ENCODE measurements at regions not wholly inside any gene's neighbourhood (a gene's known extent, or its start where the extent isn't known, plus 50 kb on each side); places are given as distances from the start of the nearest gene placed in this dataset.

- TF ChIP-seq REST (IDR thresholded peaks at IDR 0.05; ENCODE audit: unreplicated experiment), result no peak
Observed at GRCh38 chr9:103707181-103707580, 386.9 kb upstream of the SMC2 start (continued).

GRCh38 chr9:103709366-103709765 lies 384.7 kb upstream of the SMC2 start:
- DNase-seq (ENCODE audit: low spot score) (no peak), ATAC-seq (no peak)
- H3K4me3 Mint-ChIP-seq, result no peak overlapping the region
- Histone ChIP-seq H3K9me2 (ENCODE audit: insufficient read depth) (no peaks in the 10 kb centered on the region), H3K79me2 (replicated peaks; ENCODE audit: insufficient read depth) (no peaks in the 10 kb centered on the region), H3K4me1 (ENCODE audit: insufficient read depth) (no peaks in the 10 kb centered on the region), H4K20me1 (replicated peaks; ENCODE audit: insufficient read depth) (no peaks in the 10 kb centered on the region), H3K4me2 (no peak overlapping the region), H2AFZ (no peak overlapping the region), H3K4me3 (no peak overlapping the region), H3F3A (replicated peaks; ENCODE audit: low read depth) (no peaks in the 10 kb centered on the region), H3K36me3 (ENCODE audit: insufficient read depth) (0 out of 2 replicates have a peak, but pooled peaks cover 8% of the 10 kb centered on the region), H3K27me3 (ENCODE audit: insufficient read depth) (no peaks in the 10 kb centered on the region), H3K27ac (ENCODE audit: low read depth) (no peak overlapping the region)
- no peaks in the 10 kb centered on the region for H3K27me3 Mint-ChIP-seq (ENCODE audit: insufficient read depth, low read depth, poor library complexity)
- peaks cover 16% of the 10 kb centered on the region for H3K36me3 Mint-ChIP-seq (ENCODE audit: low read depth)
- peaks cover 92% of the 10 kb centered on the region for H3K9me3 Mint-ChIP-seq
- no peak overlapping the region for H3K27ac Mint-ChIP-seq
- no peak for TF ChIP-seq JUNB (IDR thresholded peaks at IDR 0.05; ENCODE audit: unreplicated experiment)
- TF ChIP-seq ZNF331 (CRISPR knock-in tag; IDR thresholded peaks at IDR 0.05; ENCODE audit: low read depth), result no peak
- no peaks in the 10 kb centered on the region for H3K4me1 Mint-ChIP-seq

- Histone ChIP-seq H3K27ac (ENCODE audit: low read depth) (no peak overlapping the region), H3K4me3 (no peak overlapping the region), H3K79me2 (replicated peaks; ENCODE audit: insufficient read depth) (no peaks in the 10 kb centered on the region), H4K20me1 (replicated peaks; ENCODE audit: insufficient read depth) (no peaks in the 10 kb centered on the region), H3K27me3 (ENCODE audit: insufficient read depth) (no peaks in the 10 kb centered on the region), H2AFZ (no peak overlapping the region), H3K9me2 (ENCODE audit: insufficient read depth) (no peaks in the 10 kb centered on the region), H3K4me1 (ENCODE audit: insufficient read depth) (no peaks in the 10 kb centered on the region), H3K36me3 (ENCODE audit: insufficient read depth) (0 out of 2 replicates have a peak, but pooled peaks cover 6% of the 10 kb centered on the region), H3F3A (replicated peaks; ENCODE audit: low read depth) (no peaks in the 10 kb centered on the region), H3K4me2 (no peak overlapping the region)
- Mint-ChIP-seq H3K4me3 (no peak overlapping the region), H3K4me1 (no peaks in the 10 kb centered on the region), H3K27me3 (ENCODE audit: insufficient read depth, low read depth, poor library complexity) (no peaks in the 10 kb centered on the region), H3K9me3 (peaks cover 68% of the 10 kb centered on the region), H3K36me3 (ENCODE audit: low read depth) (peaks cover 9% of the 10 kb centered on the region; the same call in 2 of the 3 replicates), H3K27ac (no peak overlapping the region)
- DNase-seq (ENCODE audit: low spot score) (no peak), ATAC-seq (no peak)
- TF ChIP-seq JUNB (IDR thresholded peaks at IDR 0.05; ENCODE audit: unreplicated experiment) (no peak), STAT1 (IDR thresholded peaks at IDR 0.05; ENCODE audit: unreplicated experiment) (no peak), ZNF331 (CRISPR knock-in tag; IDR thresholded peaks at IDR 0.05; ENCODE audit: low read depth) (no peak)
Observed at GRCh38 chr9:103713631-103714030, 380.5 kb upstream of the SMC2 start.

GRCh38 chr9:103714992-103715391 lies 379.1 kb upstream of the SMC2 start:
- Mint-ChIP-seq H3K27me3 (ENCODE audit: insufficient read depth, low read depth, poor library complexity) (no peaks in the 10 kb centered on the region), H3K9me3 (peaks cover 67% of the 10 kb centered on the region), H3K4me3 (no peak overlapping the region), H3K27ac (no peak overlapping the region), H3K4me1 (no peaks in the 10 kb centered on the region), H3K36me3 (ENCODE audit: low read depth) (peaks cover 11% of the 10 kb centered on the region; the same call in 1 of the 3 replicates)
- no peaks in the 10 kb centered on the region for H3K4me1 ChIP-seq (ENCODE audit: insufficient read depth)
- H3K27ac ChIP-seq (ENCODE audit: low read depth), result no peak overlapping the region
- ATAC-seq (no peak), DNase-seq (ENCODE audit: low spot score) (peak; percentile 7)
- H3K4me2 ChIP-seq, result no peak overlapping the region
- no peaks in the 10 kb centered on the region for H4K20me1 ChIP-seq (replicated peaks; ENCODE audit: insufficient read depth)
- H3K4me3 ChIP-seq, result no peak overlapping the region
- H2AFZ ChIP-seq, result no peak overlapping the region
- no peaks in the 10 kb centered on the region for H3F3A ChIP-seq (replicated peaks; ENCODE audit: low read depth)
- 0 out of 2 replicates have a peak, but pooled peaks cover 4% of the 10 kb centered on the region for H3K36me3 ChIP-seq (ENCODE audit: insufficient read depth)
- H3K9me2 ChIP-seq (ENCODE audit: insufficient read depth), result no peaks in the 10 kb centered on the region
- H3K27me3 ChIP-seq (ENCODE audit: insufficient read depth), result no peaks in the 10 kb centered on the region
- no peaks in the 10 kb centered on the region for H3K79me2 ChIP-seq (replicated peaks; ENCODE audit: insufficient read depth)
- TF ChIP-seq JUNB (IDR thresholded peaks at IDR 0.05; ENCODE audit: unreplicated experiment) (no peak), ZNF114 (CRISPR knock-in tag; IDR thresholded peaks at IDR 0.05) (no peak)
